Stomach (tissue), 8 donors: ENCODE measurements at regions not wholly inside any gene's neighbourhood (a gene's known extent, or its start where the extent isn't known, plus 50 kb on each side); places are given as distances from the start of the nearest gene placed in this dataset.
"Not testable (repeated sequence)": the region's sequence is repeated elsewhere in the genome, so short reads cannot be mapped to it uniquely, and the experiment has no call there.

ENCODE experiments used
- DNase-seq, 2 donors: peaks; one replicate each; pipeline versions ENCODE4 v3.0.0 to v3.0.0-alpha.2; 2013 to 2019
- H3K27ac ChIP-seq, 5 donors: fragments of 200-600 bp in 4 of 5; sonication (generic) in 4 of 5; one replicate each; pipeline ENCODE4 v1.5.1; 2013 to 2019; ENCODE audit warnings: mild to moderate bottlenecking in 1 of 5, moderate library complexity in 1 of 5
- H3K27me3 ChIP-seq, 3 donors: fragments of 200-600 bp; sonication (generic); one replicate each; pipeline ENCODE4 v1.5.1; 2017 to 2019; ENCODE audit warnings: mixed run types in 1 of 3
- H3K36me3 ChIP-seq, 4 donors: fragments of 200-600 bp; sonication (generic); 1 replicate in 3 of 4; 2 replicates in 1 of 4; pipeline ENCODE4 v1.5.1; 2016 to 2019
- H3K4me1 ChIP-seq, 4 donors: fragments of 200-600 bp; sonication (generic); one replicate each; pipeline ENCODE4 v1.5.1; 2016 to 2019
- H3K4me3 ChIP-seq, 4 donors: fragments of 200-600 bp; sonication (generic) in 3 of 4; one replicate each; pipeline ENCODE4 v1.5.1; 2016 to 2019; ENCODE audit warnings: mild to moderate bottlenecking in 1 of 4
- H3K9me3 ChIP-seq, 4 donors: fragments of 200-600 bp; sonication (generic); one replicate each; pipeline ENCODE4 v1.5.1; 2016 to 2019
- CTCF ChIP-seq, 7 experiments: fragments of 450-650 bp in 4 of 7; fragments of 200-600 bp in 3 of 7; sonication (generic) in 3 of 7; IDR thresholded peaks; one replicate each; pipeline ENCODE4 v1.5.1; 2016 to 2019; ENCODE audit warnings: antibody characterized with exemption in 7 of 7, control low read depth in 2 of 7, mild to moderate bottlenecking in 1 of 7
- EP300 ChIP-seq: sonication (generic); formaldehyde crosslinking; IDR thresholded peaks from one replicate; pipeline ENCODE4 v1.6.1; 2017; ENCODE audit warnings: antibody characterized with exemption
- POLR2A ChIP-seq, 4 donors: fragments of 450-650 bp; IDR thresholded peaks; one replicate each; pipeline ENCODE4 v1.6.1; 2016; ENCODE audit warnings: antibody characterized with exemption in 4 of 4, control low read depth in 2 of 4, mild to moderate bottlenecking in 1 of 4, moderate library complexity in 1 of 4
- POLR2AphosphoS5 ChIP-seq, 3 donors: sonication (generic); formaldehyde crosslinking; IDR thresholded peaks; one replicate each; pipeline ENCODE4 v1.6.1; 2016; ENCODE audit warnings: antibody characterized with exemption in 3 of 3
- WGBS, 5 donors: extraction: QIAGEN DNeasy Blood & Tissue Kit in 3 of 5; methylation state at CpG; one replicate each; pipeline versions ENCODE4 v1.1.5 to v1.1.7; 2013 to 2018; 5-methylcytosine and 5-hydroxymethylcytosine counted together
- intact Hi-C: fragments of 100-400 bp; cut with DNase I; formaldehyde crosslinking; loops from one replicate; pipeline ENCODE4 v1.15.1; 2023; ENCODE audit warnings: low total_unique reads
- donor health status: healthy with polysubstance abuse.
- donor health status: Bipolar disorder and iron deficiency.
- donor health status: healthy.

GRCh38 chr12:85626001-85626783 lies 210.0 kb downstream of the RASSF9 start:
- H3K4me1 ChIP-seq = no peaks in the 10 kb centered on the region
- WGBS, 5 donors = 85 to 100% (median 97%) methylated on average over 1 of the region's 1 CpG
- H3K4me3 ChIP-seq = no peak overlapping the region
- intact Hi-C loops = no loop called here
- H3K9me3 ChIP-seq = no peaks in the 10 kb centered on the region
- DNase-seq = no peak
- no peaks in the 10 kb centered on the region for H3K36me3 ChIP-seq
- TF ChIP-seq POLR2A (IDR thresholded peaks at IDR 0.05) = no peak
- TF ChIP-seq POLR2AphosphoS5 (IDR thresholded peaks at IDR 0.05) = no peak
- TF ChIP-seq CTCF (IDR thresholded peaks at IDR 0.05) = no peak
- no peak for TF ChIP-seq EP300
- no peak overlapping the region for H3K27ac ChIP-seq
- H3K27me3 ChIP-seq = no peaks in the 10 kb centered on the region

- Histone ChIP-seq H3K9me3 (no peaks in the 10 kb centered on the region), H3K27me3 (no peaks in the 10 kb centered on the region), H3K27ac (no peak overlapping the region), H3K36me3 (no peaks in the 10 kb centered on the region), H3K4me1 (no peaks in the 10 kb centered on the region), H3K4me3 (no peak overlapping the region)
- TF ChIP-seq EP300 = no peak
- no peak for TF ChIP-seq POLR2A (IDR thresholded peaks at IDR 0.05)
- no peak for TF ChIP-seq CTCF (IDR thresholded peaks at IDR 0.05)
- TF ChIP-seq POLR2AphosphoS5 (IDR thresholded peaks at IDR 0.05) = no peak
- WGBS, 5 donors = 63 to 88% (median 76%) methylated on average over 1 of the region's 1 CpG
- intact Hi-C loops = no loop called here
- no peak for DNase-seq
Measured at GRCh38 chr12:85626784-85627171, 209.4 kb downstream of the RASSF9 start.

- intact Hi-C loops = no loop called here
- TF ChIP-seq EP300 = no peak
- no peak for TF ChIP-seq POLR2A (IDR thresholded peaks at IDR 0.05)
- TF ChIP-seq CTCF (IDR thresholded peaks at IDR 0.05) = no peak
- no peak for TF ChIP-seq POLR2AphosphoS5 (IDR thresholded peaks at IDR 0.05)
- WGBS, 5 donors = 80 to 93% (median 87%) methylated on average over 2 of the region's 2 CpGs
Measured at GRCh38 chr12:85627584-85627983, 208.6 kb downstream of the RASSF9 start.

GRCh38 chr12:85628562-85628961 lies 207.6 kb downstream of the RASSF9 start:
- WGBS, 5 donors = 89 to 98% (median 95%) methylated on average over 2 of the region's 2 CpGs
- DNase-seq = not testable (repeated sequence)

More at GRCh38 chr12:85627584-85627983, 208.6 kb downstream of the RASSF9 start:
- no peaks in the 10 kb centered on the region for H3K36me3 ChIP-seq
- no peak overlapping the region for H3K4me3 ChIP-seq
- no peak for DNase-seq
- no peaks in the 10 kb centered on the region for H3K9me3 ChIP-seq
- H3K27ac ChIP-seq = no peak overlapping the region
- no peaks in the 10 kb centered on the region for H3K4me1 ChIP-seq
- H3K27me3 ChIP-seq = no peaks in the 10 kb centered on the region

GRCh38 chr12:85630851-85631250 lies 205.4 kb downstream of the RASSF9 start:
- TF ChIP-seq POLR2AphosphoS5 (IDR thresholded peaks at IDR 0.05) (no peak), EP300 (no peak), POLR2A (IDR thresholded peaks at IDR 0.05) (no peak), CTCF (IDR thresholded peaks at IDR 0.05) (no peak)
- intact Hi-C loops = no loop called here
- Histone ChIP-seq H3K9me3 (no peaks in the 10 kb centered on the region), H3K36me3 (no peaks in the 10 kb centered on the region), H3K4me1 (no peaks in the 10 kb centered on the region), H3K27ac (no peak overlapping the region), H3K27me3 (no peaks in the 10 kb centered on the region), H3K4me3 (no peak overlapping the region)
- 83 to 96% (median 91%) methylated on average over 2 of the region's 2 CpGs for WGBS, 5 donors
- DNase-seq = no peak

More at GRCh38 chr12:85628562-85628961, 207.6 kb downstream of the RASSF9 start:
- H3K4me1 ChIP-seq, H3K4me3 ChIP-seq, H3K27me3 ChIP-seq, intact Hi-C loops, H3K9me3 ChIP-seq, H3K27ac ChIP-seq, H3K36me3 ChIP-seq: not testable (repeated sequence)
